ENCODE measurements at regions not wholly inside any gene's neighbourhood (a gene's known extent, or its start where the extent isn't known, plus 50 kb on each side); places are given as distances from the start of the nearest gene placed in this dataset.
"Not testable (repeated sequence)": the region's sequence is repeated elsewhere in the genome, so short reads cannot be mapped to it uniquely, and the experiment has no call there.

DNA sequence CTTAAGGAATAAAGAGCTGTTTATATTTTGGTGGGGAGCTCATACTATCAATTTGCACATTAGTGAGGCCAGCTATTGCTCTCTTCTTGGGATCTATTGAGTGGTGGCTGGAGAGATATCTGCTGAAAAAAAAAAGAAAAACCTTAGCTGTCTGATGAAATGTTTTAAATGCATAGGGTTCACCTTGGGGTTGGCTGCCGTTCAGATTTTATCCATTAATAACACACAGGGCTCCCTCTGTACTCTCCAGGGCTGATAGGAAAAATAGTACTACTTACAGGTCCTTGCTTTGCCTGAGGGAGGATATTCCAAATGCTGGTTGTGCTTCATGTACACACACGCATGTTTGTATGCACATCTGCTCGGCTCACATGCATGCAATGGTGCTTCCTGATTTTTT lies 803.7 kb downstream of the MCTP2 start:
- Histone ChIP-seq H3K27me3 (ENCODE audit: low read depth) (no peaks in the 10 kb centered on the region), H3K36me3 (no peaks in the 10 kb centered on the region), H3K9me3 (no peaks in the 10 kb centered on the region), H3K4me1 (no peaks in the 10 kb centered on the region), H3K4me3 (no peak overlapping the region), H3K27ac (no peak overlapping the region)
- intact Hi-C loops (cut with DNase I), result no loop called here
- TF ChIP-seq, protein P1, sequence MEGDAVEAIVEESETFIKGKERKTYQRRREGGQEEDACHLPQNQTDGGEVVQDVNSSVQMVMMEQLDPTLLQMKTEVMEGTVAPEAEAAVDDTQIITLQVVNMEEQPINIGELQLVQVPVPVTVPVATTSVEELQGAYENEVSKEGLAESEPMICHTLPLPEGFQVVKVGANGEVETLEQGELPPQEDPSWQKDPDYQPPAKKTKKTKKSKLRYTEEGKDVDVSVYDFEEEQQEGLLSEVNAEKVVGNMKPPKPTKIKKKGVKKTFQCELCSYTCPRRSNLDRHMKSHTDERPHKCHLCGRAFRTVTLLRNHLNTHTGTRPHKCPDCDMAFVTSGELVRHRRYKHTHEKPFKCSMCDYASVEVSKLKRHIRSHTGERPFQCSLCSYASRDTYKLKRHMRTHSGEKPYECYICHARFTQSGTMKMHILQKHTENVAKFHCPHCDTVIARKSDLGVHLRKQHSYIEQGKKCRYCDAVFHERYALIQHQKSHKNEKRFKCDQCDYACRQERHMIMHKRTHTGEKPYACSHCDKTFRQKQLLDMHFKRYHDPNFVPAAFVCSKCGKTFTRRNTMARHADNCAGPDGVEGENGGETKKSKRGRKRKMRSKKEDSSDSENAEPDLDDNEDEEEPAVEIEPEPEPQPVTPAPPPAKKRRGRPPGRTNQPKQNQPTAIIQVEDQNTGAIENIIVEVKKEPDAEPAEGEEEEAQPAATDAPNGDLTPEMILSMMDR (IDR thresholded peaks at IDR 0.05), result no peak
- DNase-seq, result no peak
- ATAC-seq, result no peak

DNA sequence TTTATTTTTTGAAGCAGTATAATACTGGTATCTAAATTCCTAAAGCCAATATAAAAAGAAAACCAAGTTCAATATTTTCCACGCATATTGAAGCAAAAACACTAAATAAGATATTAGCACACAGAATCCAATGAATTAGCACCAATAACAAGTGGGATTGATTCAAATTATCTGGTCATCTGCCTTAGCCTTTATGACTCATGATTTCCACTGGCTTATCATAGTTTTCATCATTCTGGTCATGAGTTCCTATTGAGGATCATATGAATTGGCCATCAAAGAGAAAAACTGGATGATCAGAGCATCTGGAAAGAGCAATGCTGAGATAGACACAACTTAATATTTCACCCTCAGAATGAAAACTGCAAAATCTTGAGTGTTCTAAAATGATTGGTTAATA lies 809.9 kb downstream of the MCTP2 start:
- H3K27me3 ChIP-seq (ENCODE audit: low read depth), result no peaks in the 10 kb centered on the region
- intact Hi-C loops (cut with DNase I), result no loop called here
- H3K4me3 ChIP-seq, result no peak overlapping the region
- DNase-seq, result no peak
- no peaks in the 10 kb centered on the region for H3K4me1 ChIP-seq
- H3K9me3 ChIP-seq, result no peaks in the 10 kb centered on the region
- H3K36me3 ChIP-seq, result no peaks in the 10 kb centered on the region
- H3K27ac ChIP-seq, result no peak overlapping the region
- no peak for ATAC-seq
- TF ChIP-seq, protein P1 (IDR thresholded peaks at IDR 0.05), result no peak

DNA sequence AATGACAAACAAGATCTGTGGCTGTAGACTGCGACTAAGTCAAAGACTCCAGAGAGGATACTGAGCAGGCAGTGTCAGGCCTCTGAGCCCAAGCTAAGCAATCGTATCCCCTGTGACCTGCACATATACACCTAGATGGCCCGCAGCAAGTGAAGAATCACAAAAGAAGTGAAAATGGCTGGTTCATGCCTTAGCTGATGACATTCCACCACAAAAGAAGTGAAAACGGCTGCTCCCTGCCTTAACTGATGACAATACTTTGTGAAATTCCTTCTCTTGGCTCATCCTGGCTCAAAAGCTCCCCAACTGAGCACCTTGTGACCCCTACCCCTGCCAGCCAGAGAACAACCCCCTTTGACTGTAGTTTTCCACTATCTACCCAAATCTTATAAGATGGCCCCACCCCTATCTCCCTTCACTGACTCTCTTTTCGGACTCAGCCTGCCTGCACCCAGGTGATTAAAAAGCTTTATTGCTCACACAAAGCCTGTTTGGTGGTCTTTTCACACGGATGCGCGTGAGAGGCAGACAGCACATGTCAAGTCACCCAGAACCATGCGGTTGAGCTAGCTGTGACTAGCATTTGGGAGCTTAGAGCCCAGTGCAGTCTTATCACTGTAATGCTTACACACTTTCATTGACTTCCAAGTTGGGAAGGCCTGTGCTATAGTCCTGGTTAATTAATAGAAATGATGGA lies 812.0 kb downstream of the MCTP2 start:
- ATAC-seq; DNase-seq; H3K4me1 ChIP-seq; H3K4me3 ChIP-seq; intact Hi-C loops (cut with DNase I); H3K27ac ChIP-seq; H3K27me3 ChIP-seq (ENCODE audit: low read depth); H3K36me3 ChIP-seq; H3K9me3 ChIP-seq: not testable (repeated sequence)

DNA sequence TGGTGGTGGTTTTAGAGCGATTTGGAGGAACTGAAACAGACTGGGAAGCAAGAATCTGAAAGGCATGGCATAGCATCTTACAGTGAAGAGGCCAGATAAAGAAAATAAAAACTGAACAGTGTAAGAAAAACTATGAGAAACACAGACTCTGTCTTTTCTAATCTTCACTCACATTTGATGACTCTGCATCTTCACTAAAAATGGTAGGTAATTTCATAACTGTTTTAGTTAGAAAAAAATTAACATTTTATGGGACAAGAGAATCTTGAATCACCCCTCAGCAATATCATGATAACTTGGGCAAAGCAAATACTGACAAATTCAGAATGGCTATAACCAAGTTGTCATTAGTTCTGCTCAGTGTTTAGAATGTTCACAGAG lies 812.6 kb downstream of the MCTP2 start:
- TF ChIP-seq, protein P1 (IDR thresholded peaks at IDR 0.05), result no peak
- Histone ChIP-seq H3K27me3 (ENCODE audit: low read depth) (no peaks in the 10 kb centered on the region), H3K27ac (no peak overlapping the region), H3K4me3 (no peak overlapping the region), H3K9me3 (no peaks in the 10 kb centered on the region), H3K36me3 (no peaks in the 10 kb centered on the region), H3K4me1 (no peaks in the 10 kb centered on the region)
- DNase-seq, result no peak
- intact Hi-C loops (cut with DNase I), result no loop called here
- no peak for ATAC-seq

DNA sequence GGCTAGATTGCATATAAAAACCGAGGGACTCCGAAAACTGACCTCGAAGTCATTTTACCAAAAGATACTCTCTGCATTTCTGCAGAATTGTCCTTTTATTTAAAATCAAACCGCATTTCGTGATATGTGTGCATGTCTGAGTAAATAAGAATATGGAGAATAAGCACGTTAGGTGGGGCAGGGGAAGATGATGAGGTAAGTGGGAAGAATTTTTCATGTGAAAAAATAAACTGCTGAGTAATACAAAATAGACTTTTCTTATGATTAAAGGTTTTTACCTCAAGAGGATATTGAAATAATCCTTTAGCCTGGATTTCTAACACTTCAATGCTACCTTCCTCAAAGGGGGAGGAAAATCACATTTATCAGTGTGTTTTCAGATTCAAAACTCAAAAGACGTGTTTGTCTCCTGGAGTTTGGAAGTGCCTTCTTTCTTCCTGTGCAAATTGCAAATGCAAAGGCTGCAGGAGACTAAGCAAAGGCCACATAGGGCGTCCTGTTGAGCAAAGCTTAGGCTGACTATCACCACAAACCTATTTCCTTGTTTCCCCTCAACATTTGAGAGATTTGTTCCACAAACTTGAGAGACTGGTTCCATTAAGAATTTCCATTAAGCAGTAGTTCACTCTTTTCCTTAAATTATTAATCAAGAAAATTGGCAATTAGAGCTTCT lies 813.5 kb downstream of the MCTP2 start:
- Histone ChIP-seq H3K4me3 (no peak overlapping the region), H3K4me1 (no peaks in the 10 kb centered on the region), H3K36me3 (no peaks in the 10 kb centered on the region), H3K9me3 (no peaks in the 10 kb centered on the region), H3K27ac (no peak overlapping the region), H3K27me3 (ENCODE audit: low read depth) (no peaks in the 10 kb centered on the region)
- TF ChIP-seq, protein P1 (IDR thresholded peaks at IDR 0.05), result no peak
- ATAC-seq, result no peak
- intact Hi-C loops (cut with DNase I), result no loop called here
- no peak for DNase-seq

DNA sequence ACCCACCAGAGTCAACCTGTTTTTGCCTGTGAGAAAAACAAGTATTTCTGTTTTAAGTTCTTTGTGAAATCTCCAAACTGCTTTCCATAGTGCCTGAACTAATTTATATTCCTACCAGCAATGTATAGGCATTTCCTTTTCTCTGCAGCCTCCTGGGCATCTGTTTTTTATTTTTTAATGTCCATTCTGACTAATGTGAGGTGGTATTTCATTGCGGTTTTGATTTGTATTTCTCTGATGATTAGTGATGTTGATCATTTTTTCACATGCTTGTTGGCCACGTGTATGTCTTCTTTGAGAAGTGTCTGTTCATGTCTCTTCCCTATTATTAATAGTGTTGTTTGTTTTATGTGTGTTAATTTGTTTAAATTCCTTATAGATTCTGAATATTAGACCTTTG lies 820.5 kb downstream of the MCTP2 start:
- H3K27me3 ChIP-seq (ENCODE audit: low read depth), result no peaks in the 10 kb centered on the region
- H3K9me3 ChIP-seq, result peaks cover 4% of the 10 kb centered on the region
- H3K4me1 ChIP-seq, result no peaks in the 10 kb centered on the region
- intact Hi-C loops (cut with DNase I), result no loop called here
- ATAC-seq (no peak), DNase-seq (no peak)
- TF ChIP-seq, protein P1 (IDR thresholded peaks at IDR 0.05), result no peak
- H3K27ac ChIP-seq, result no peak overlapping the region
- H3K36me3 ChIP-seq, result no peaks in the 10 kb centered on the region
- H3K4me3 ChIP-seq, result no peak overlapping the region

Measured in lower lobe of right lung (tissue), 2 donors.